Esophagus mucosa (tissue), 1 donor: ENCODE measurements at regions not wholly inside any gene's neighbourhood (a gene's known extent, or its start where the extent isn't known, plus 50 kb on each side); places are given as distances from the start of the nearest gene placed in this dataset.

Source experiments
- ATAC-seq: fragments of 200-7000 bp; cut with Tn5 transposase; one replicate; pipeline ENCODE4 v1.9.1; 2020
- donor health status: DM: yes; HTN: yes; CAD: no.

DNA sequence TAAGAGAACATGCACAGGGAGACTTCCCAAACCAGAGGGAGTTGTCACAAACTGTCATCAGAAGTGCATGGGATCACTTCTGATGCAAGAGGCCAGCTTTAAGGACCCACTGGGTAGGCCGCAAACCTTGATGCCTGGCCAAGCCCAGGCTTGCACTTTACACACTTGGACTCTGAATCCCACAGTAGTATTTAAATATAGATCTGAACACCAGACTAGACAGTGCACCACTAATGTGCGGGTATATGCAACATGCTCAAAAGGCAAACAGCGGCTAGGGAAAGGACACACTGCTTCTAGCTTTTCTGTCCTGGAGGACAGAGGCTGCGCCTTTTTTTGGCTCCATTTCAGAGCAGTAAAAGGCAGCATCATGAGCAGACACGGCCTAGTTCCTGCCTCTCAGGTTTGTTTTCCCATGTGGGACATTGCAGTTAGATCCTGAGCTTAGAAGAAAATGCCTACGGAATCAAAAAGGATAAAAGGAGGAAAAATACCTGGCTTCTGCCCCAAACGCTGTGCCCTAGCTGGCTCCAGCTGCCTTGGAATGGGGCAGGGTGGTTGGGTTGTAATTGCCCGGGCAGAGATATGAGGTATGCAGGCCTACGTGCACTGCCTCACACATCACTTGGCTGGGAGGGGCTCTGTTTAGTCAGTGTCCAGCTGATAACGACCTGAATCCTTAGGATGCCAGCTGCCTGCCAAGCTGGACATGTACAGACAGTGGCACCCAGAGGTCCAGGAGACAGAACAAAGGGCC lies 84.5 kb upstream of the EGLN3 start:
- peak; percentile 89 for ATAC-seq

GRCh38 chr14:34034447-34035176 lies 83.7 kb upstream of the EGLN3 start:
- no peak for ATAC-seq

DNA sequence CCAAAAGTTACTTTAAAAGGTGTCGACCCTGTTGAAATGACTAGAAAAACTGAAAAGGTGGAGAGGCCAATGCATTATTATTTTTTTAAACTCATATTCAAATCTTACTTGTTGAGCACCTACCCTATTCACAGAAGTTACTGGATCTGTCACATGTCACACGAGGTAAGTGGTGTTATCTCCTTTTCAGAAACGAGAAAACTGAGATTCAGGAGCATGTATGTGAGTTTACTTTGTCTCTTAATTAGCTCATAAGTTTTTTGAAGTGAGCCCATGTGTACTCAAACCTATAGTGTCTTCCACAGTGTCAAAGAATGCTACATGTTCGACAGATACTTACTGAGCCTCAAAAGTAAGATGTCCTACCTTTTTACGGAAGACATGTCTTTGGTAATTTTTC lies 81.8 kb upstream of the EGLN3 start:
- no peak for ATAC-seq

- ATAC-seq: no peak
Observed at GRCh38 chr14:34030864-34031263, 80.0 kb upstream of the EGLN3 start.

- no peak for ATAC-seq
Observed at GRCh38 chr14:34029921-34030334, 79.1 kb upstream of the EGLN3 start.

GRCh38 chr14:34027990-34028495 lies 77.2 kb upstream of the EGLN3 start:
- no peak for ATAC-seq

- ATAC-seq: no peak
Observed at GRCh38 chr14:34027130-34027989, 76.5 kb upstream of the EGLN3 start.

DNA sequence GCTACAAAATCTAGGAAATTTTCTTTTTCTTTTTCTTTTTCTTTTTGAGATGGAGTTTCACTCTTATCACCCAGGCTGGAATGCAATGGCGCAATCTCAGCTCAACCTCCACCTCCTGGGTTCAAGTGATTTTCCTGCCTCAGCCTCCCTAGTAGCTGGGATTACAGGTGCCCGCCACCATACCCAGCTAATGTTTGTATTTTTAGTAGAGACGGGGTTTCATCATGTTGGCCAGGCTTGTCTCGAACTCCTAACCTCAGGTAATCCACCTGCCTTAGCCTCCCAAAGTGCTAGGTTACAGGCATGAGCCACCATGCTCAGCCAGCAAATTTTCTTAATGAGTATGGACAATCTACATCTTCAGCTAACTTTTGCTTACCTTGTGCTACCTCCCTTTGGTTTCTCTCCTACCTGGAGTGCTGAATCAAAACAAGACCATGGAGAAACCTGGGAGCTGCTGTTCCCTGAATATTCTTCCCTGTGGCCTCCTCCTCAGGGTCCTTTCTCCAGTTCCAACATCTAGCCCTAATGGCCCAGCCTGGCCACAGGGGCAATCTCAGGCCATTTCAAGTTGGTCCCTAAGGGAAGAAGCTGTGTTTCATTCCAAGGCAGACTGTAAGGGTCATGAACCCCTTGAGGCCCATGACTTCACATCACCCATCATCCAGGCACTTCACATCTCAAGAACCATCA lies 74.6 kb upstream of the EGLN3 start:
- no peak for ATAC-seq

GRCh38 chr14:34024768-34025144 lies 73.9 kb upstream of the EGLN3 start:
- ATAC-seq: no peak

DNA sequence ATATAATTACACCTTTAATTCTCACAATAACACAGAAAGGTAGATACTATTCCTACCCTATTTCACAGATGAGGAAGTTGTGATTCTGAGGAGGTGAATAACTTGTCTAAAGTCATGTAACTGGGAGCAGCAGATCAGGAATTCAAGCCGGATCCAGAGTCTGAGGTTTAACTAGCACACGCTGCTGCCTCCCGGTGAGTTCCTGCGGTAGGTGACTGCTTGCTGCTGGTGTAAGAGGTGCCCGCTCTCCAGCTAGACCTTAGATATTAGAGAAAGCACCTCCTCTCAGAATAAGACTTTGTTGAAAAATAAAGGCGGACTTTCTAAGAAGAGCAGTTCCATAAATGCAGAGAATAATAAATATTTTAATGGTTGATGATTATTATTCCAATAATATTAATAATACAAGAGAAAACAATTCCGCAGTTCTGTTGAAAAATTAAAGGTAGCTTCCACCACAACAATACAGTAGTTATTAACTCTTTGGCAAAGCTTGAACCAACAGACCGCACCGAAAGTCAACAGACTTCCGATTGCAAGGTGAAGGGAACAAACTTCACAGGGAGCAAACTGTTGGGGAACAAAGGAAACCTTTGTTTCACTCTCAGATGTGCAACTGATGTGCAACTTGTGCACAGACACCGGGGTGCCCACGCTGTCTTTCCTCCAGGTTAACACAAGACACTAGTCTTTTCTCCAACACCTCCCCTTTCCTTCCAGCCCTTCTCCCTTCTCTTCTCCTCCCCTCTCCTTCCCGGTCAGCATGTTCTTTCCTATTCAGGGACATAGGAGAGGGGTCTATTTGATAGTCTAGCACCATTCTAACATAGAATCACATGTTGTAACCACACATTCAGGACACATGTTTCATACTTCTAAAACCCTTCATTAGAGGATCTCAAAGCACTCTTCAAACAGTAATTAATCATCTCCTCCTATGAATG lies 73.2 kb upstream of the EGLN3 start:
- ATAC-seq: no peak

DNA sequence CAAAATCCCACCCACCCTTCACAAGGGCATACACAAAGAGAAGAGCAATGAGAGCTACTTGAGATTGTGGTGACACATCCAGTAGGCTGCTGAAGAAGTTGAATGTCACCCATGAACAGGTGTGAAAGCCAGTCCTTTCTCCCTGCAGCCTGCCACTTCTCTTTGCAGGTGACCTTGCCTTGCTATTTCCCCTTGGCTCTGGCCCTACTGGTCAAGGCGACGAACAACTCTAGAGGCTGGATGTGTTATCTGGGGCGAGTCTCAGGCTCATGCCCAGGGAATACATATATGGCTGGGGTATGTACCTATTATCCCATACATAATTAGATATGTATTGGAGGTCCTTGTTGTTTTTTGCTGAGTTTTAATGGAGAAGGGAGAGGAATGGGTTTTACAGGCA lies 70.2 kb upstream of the EGLN3 start:
- no peak for ATAC-seq

DNA sequence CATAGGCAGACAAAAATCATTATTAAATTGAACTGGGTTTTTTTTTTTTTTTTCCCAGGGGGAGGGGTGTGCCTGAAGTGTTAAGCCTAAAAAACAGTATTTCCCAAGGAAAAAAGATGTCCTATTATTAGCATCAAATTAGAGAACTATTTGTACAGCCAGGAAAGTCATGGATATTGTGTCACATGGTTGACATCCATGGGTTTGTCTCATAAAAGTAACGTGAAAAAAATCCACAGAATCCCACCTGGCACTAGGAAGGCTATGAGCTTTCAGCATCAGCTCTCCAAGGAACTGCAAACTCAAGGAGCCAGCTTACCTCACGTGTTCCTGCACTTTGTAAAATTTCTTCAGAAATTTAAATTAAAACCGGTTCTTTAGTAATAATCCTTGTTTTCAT lies 69.1 kb upstream of the EGLN3 start:
- ATAC-seq: no peak

GRCh38 chr14:34018564-34019244 lies 67.8 kb upstream of the EGLN3 start:
- ATAC-seq: no peak

DNA sequence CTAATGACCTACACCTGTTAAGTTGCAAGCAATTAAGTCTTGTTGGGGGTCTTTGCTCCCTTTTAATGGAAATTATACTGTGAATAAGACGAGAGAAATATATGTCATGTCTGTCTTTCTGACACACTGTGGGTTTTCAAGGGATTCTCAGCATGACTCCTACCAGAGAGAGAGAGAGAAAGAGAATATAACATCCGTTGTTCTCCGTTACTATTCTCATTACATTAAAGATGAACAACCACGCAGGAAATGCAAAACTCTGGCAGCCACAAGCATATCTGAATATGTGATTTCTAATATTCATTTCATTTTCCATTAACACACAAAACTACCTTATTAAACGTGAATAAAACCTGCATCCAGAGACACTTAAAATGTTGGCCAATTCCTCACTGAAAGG lies 67.3 kb upstream of the EGLN3 start:
- no peak for ATAC-seq

GRCh38 chr14:34015383-34015782 lies 64.5 kb upstream of the EGLN3 start:
- no peak for ATAC-seq

- no peak for ATAC-seq
Observed at GRCh38 chr14:34014936-34015335, 64.1 kb upstream of the EGLN3 start.

- ATAC-seq: no peak
Observed at GRCh38 chr14:34013721-34014060, 62.8 kb upstream of the EGLN3 start.

GRCh38 chr14:34012978-34013720 lies 62.3 kb upstream of the EGLN3 start:
- peak; percentile 55 for ATAC-seq

GRCh38 chr14:34012369-34012768 lies 61.5 kb upstream of the EGLN3 start:
- ATAC-seq: no peak

DNA sequence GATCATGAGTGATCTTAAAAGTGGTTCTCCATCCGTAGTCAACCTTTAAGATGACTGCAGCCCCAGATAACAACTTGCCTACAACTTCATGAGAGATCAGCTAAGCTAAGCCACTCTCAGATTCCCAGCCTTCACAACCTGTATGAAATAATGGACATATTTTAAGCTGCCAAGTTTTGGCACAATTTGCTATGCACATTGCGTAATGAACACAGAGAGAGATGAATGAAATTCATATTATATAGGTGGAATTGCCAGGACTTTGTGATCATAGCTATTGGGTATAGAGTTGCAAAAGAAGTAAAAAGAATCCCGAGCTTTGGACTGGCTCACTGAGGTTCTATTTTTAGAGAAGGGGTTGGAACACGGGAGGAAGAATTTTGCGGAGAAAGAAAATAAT lies 59.1 kb upstream of the EGLN3 start:
- no peak for ATAC-seq
